IMR-90 (cell line): ENCODE measurements at regions not wholly inside any gene's neighbourhood (a gene's known extent, or its start where the extent isn't known, plus 50 kb on each side); places are given as distances from the start of the nearest gene placed in this dataset.

ENCODE experiments used
- ATAC-seq: fragments of 200-7000 bp; cut with Tn5 transposase; 2 replicates; pipeline ENCODE4 v1.9.1; 2020; ENCODE audit warnings: low read depth, mild to moderate bottlenecking, moderate library complexity
- BruUV-seq: library from RNA; stranded (reverse); fragments of 400-500 nt; replicated peaks from 2 replicates; lab custom pipeline; 2021; lab: Mats Ljungman, UMichigan
- CTCF ChIA-PET: fragments of 300-600 bp; formaldehyde crosslinking; extraction: SDS; loops from one replicate; lab custom pipeline; 2021; ENCODE audit warnings: antibody characterized with exemption; lab: Yijun Ruan, JAX
- POLR2A ChIA-PET: fragments of 300-600 bp; sonication (Branson Sonifier 250); formaldehyde crosslinking; loops from one replicate; lab custom pipeline; 2022; ENCODE audit warnings: antibody characterized with exemption; ENCODE audit not compliant: unreplicated experiment; lab: Charles Lee
- DNase-seq: peaks from one replicate; pipeline ENCODE4 v3.0.0; 2013
- H2AFZ ChIP-seq: replicated peaks from 2 replicates; pipeline ENCODE3; 2013; ENCODE audit warnings: low read length, mild to moderate bottlenecking; ENCODE audit not compliant: poor library complexity
- H2AK5ac ChIP-seq: 2 replicates; pipeline ENCODE4 v1.6.1; 2013; ENCODE audit warnings: low read depth, low read length, inconsistent platforms
- H2AK9ac ChIP-seq: replicated peaks from 2 replicates; pipeline ENCODE3; 2013; ENCODE audit warnings: mild to moderate bottlenecking, low read depth, low read length, moderate library complexity; ENCODE audit not compliant: poor library complexity
- H2BK120ac ChIP-seq: 2 replicates; pipeline ENCODE4 v1.6.1; 2013; ENCODE audit warnings: low read depth, low read length, inconsistent platforms
- H2BK15ac ChIP-seq: 3 replicates; pipeline ENCODE4 v1.6.1; 2013; ENCODE audit warnings: low read depth, low read length, inconsistent platforms
- H2BK20ac ChIP-seq: 2 replicates; pipeline ENCODE4 v1.6.1; 2013; ENCODE audit warnings: low read depth, mild to moderate bottlenecking, inconsistent platforms, low read length, moderate library complexity
- H2BK5ac ChIP-seq: 2 replicates; pipeline ENCODE4 v1.6.1; 2013; ENCODE audit warnings: mild to moderate bottlenecking, low read depth, low read length, inconsistent platforms; ENCODE audit not compliant: poor library complexity, severe bottlenecking
- H3K14ac ChIP-seq: replicated peaks from 2 replicates; pipeline ENCODE4 v1.6.1; 2013; ENCODE audit warnings: low read depth, low read length, inconsistent platforms
- H3K18ac ChIP-seq: 2 replicates; pipeline ENCODE4 v1.6.1; 2013; ENCODE audit warnings: low read depth, low read length, control low read depth
- H3K23ac ChIP-seq: 2 replicates; pipeline ENCODE4 v1.6.1; 2013; ENCODE audit warnings: low read depth, low read length, inconsistent platforms
- H3K27ac ChIP-seq: 2 replicates; pipeline ENCODE4 v1.5.1; 2013; ENCODE audit warnings: mild to moderate bottlenecking, control low read depth, low read length; ENCODE audit not compliant: insufficient read depth
- H3K27me3 ChIP-seq: 2 replicates; pipeline ENCODE4 v1.6.1; 2013; ENCODE audit warnings: low read length; ENCODE audit not compliant: control insufficient read depth, insufficient read depth
- H3K36me3 ChIP-seq: 2 replicates; pipeline ENCODE4 v1.6.1; 2013; ENCODE audit warnings: low read length, mixed read lengths; ENCODE audit not compliant: control insufficient read depth, insufficient read depth
- H3K4ac ChIP-seq: 2 replicates; pipeline ENCODE4 v1.6.1; 2013; ENCODE audit warnings: low read depth, low read length, inconsistent platforms
- H3K4me1 ChIP-seq: 2 replicates; pipeline ENCODE4 v1.6.1; 2013; ENCODE audit warnings: low read length, mixed read lengths; ENCODE audit not compliant: control insufficient read depth, insufficient read depth
- H3K4me2 ChIP-seq: 2 replicates; pipeline ENCODE4 v1.6.1; 2013; ENCODE audit warnings: low read depth, mild to moderate bottlenecking, control low read depth, low read length, moderate library complexity
- H3K4me3 ChIP-seq: 2 replicates; pipeline ENCODE4 v1.5.1; 2013; ENCODE audit warnings: low read depth, mild to moderate bottlenecking, control low read depth, low read length, moderate library complexity; ENCODE audit not compliant: insufficient read depth
- H3K56ac ChIP-seq: 2 replicates; pipeline ENCODE4 v1.6.1; 2013; ENCODE audit warnings: low read length, inconsistent platforms; ENCODE audit not compliant: insufficient read depth; ENCODE audit errors: extremely low read depth
- H3K79me1 ChIP-seq, 2 experiments: 2 replicates each; pipeline ENCODE4 v1.6.1; 2013; ENCODE audit warnings: low read length in 2 of 2, inconsistent platforms in 1 of 2, low read depth in 1 of 2
- H3K9ac ChIP-seq: 2 replicates; pipeline ENCODE4 v1.6.1; 2013; ENCODE audit warnings: low read depth, low read length, control low read depth
- H3K9me1 ChIP-seq: 2 replicates; pipeline ENCODE4 v1.6.1; 2013; ENCODE audit warnings: low read length, inconsistent platforms; ENCODE audit not compliant: insufficient read depth
- H3K9me3 ChIP-seq: 2 replicates; pipeline ENCODE4 v1.6.1; 2013; ENCODE audit warnings: low read length; ENCODE audit not compliant: control insufficient read depth, insufficient read depth
- H4K20me1 ChIP-seq: 2 replicates; pipeline ENCODE4 v1.6.1; 2013; ENCODE audit warnings: low read length, inconsistent platforms; ENCODE audit not compliant: insufficient read depth
- H4K5ac ChIP-seq: 2 replicates; pipeline ENCODE4 v1.6.1; 2013; ENCODE audit warnings: mild to moderate bottlenecking, low read depth, low read length, control low read depth
- H4K8ac ChIP-seq, 2 experiments: 2 replicates each; pipeline ENCODE4 v1.6.1; 2013; ENCODE audit warnings: low read depth in 2 of 2, low read length in 2 of 2, control low read depth in 1 of 2, inconsistent platforms in 1 of 2
- H4K91ac ChIP-seq: 2 replicates; pipeline ENCODE4 v1.6.1; 2013; ENCODE audit warnings: low read depth, low read length, inconsistent platforms; ENCODE audit not compliant: insufficient read depth
- CEBPB ChIP-seq: IDR thresholded peaks from 2 replicates; pipeline ENCODE4 v1.6.1; 2012; ENCODE audit warnings: low read depth, low read length, improper control_type of control experiment
- CTCF ChIP-seq: conservative IDR thresholded peaks from 2 replicates; pipeline ENCODE4 v1.5.1; 2012; ENCODE audit warnings: mild to moderate bottlenecking, low read depth, low read length, improper control_type of control experiment
- ELK1 ChIP-seq: fragments of 150-350 bp; IDR thresholded peaks from 2 replicates; pipeline ENCODE4 v1.6.1; 2016; ENCODE audit warnings: low read depth, mild to moderate bottlenecking, low read length, moderate library complexity, borderline replicate concordance
- FOS ChIP-seq: fragments of 150-350 bp; IDR thresholded peaks from 2 replicates; pipeline ENCODE4 v1.6.1; 2016; ENCODE audit warnings: low read depth, low read length
- MAFK ChIP-seq: IDR thresholded peaks from 2 replicates; pipeline ENCODE4 v1.6.1; 2012; ENCODE audit warnings: low read depth, low read length, improper control_type of control experiment
- MAZ ChIP-seq: IDR thresholded peaks from 2 replicates; pipeline ENCODE4 v1.6.1; 2012; ENCODE audit warnings: low read depth, mild to moderate bottlenecking, low read length, improper control_type of control experiment, moderate library complexity, borderline replicate concordance
- MXI1 ChIP-seq: IDR thresholded peaks from 2 replicates; pipeline ENCODE4 v1.6.1; 2012; ENCODE audit warnings: low read depth, mild to moderate bottlenecking, low read length, moderate library complexity, borderline replicate concordance
- NFE2L2 ChIP-seq: fragments of 150-350 bp; IDR thresholded peaks from 2 replicates; pipeline ENCODE4 v1.6.1; 2016; ENCODE audit warnings: low read depth, mild to moderate bottlenecking, low read length
- POLR2A ChIP-seq: IDR thresholded peaks from 2 replicates; pipeline ENCODE4 v1.6.1; 2012; ENCODE audit warnings: mild to moderate bottlenecking, low read depth, low read length
- RCOR1 ChIP-seq: IDR thresholded peaks from 2 replicates; pipeline ENCODE4 v1.6.1; 2012; ENCODE audit warnings: mild to moderate bottlenecking, low read length, improper control_type of control experiment; ENCODE audit not compliant: insufficient replicate concordance
- SMC3 ChIP-seq: fragments of 150-350 bp; IDR thresholded peaks from 2 replicates; pipeline ENCODE4 v1.6.1; 2016; ENCODE audit warnings: low read depth, mild to moderate bottlenecking, antibody characterized with exemption, low read length, moderate library complexity
- WGBS, 2 experiments: methylation state at CpG; one replicate each; pipeline versions ENCODE4 v1.1.5 to v1.1.7; 2013; ENCODE audit warnings: missing lambda C conversion rate in 2 of 2; ENCODE audit not compliant: insufficient read length in 1 of 2; ENCODE audit errors: extremely low coverage in 2 of 2; 5-methylcytosine and 5-hydroxymethylcytosine counted together
- dilution Hi-C: fragments of 300-500 bp; cut with HindIII; formaldehyde crosslinking; loops from one replicate; pipeline ENCODE4 v1.14.3; 2018; ENCODE audit warnings: low sequenced_read_pairs; ENCODE audit not compliant: unreplicated experiment
- in situ Hi-C: fragments of 300-500 bp; cut with MboI; formaldehyde crosslinking; loops from 3 replicates; pipeline ENCODE4 v1.14.3; 2019; ENCODE audit warnings: low sequenced_read_pairs, inconsistent platforms, mixed read lengths
- intact Hi-C: fragments of 100-400 bp; cut with micrococcal nuclease; formaldehyde crosslinking; loops from 2 replicates; pipeline ENCODE4 v1.10.0; 2022

- Histone ChIP-seq H2AK5ac (no peak overlapping the region), H3K9ac (no peak overlapping the region), H3K56ac (no peak overlapping the region), H4K20me1 (no peaks in the 10 kb centered on the region), H2BK5ac (no peak overlapping the region), H3K9me3 (peaks cover 34% of the 10 kb centered on the region), H3K36me3 (no peaks in the 10 kb centered on the region), H4K8ac (no peak overlapping the region), H3K4me1 (no peaks in the 10 kb centered on the region), H2AFZ (no peak overlapping the region), H3K4me2 (no peak overlapping the region), H3K27me3 (no peaks in the 10 kb centered on the region), H3K4me3 (no peak overlapping the region), H2BK20ac (no peak overlapping the region), H3K14ac (no peak overlapping the region), H3K79me1 (no peaks in the 10 kb centered on the region), H3K4ac (no peak overlapping the region), H4K5ac (no peak overlapping the region), H4K91ac (no peak overlapping the region), H3K18ac (no peak overlapping the region), H2AK9ac (no peak overlapping the region), H2BK120ac (no peak overlapping the region), H3K9me1 (no peaks in the 10 kb centered on the region), H3K27ac (no peak overlapping the region), H2BK15ac (no peak overlapping the region), H3K23ac (no peak overlapping the region)
- TF ChIP-seq MAZ (no peak), NFE2L2 (no peak), POLR2A (no peak), MXI1 (no peak), RCOR1 (no peak), ELK1 (no peak), CEBPB (no peak), MAFK (no peak), CTCF (no peak), SMC3 (no peak), FOS (no peak)
- POLR2A ChIA-PET: no interaction called here
- no TSS peak for BruUV-seq
- dilution Hi-C loops: no loop called here
- DNase-seq (no peak), ATAC-seq (no peak)
- intact Hi-C loops: no loop called here
- CTCF ChIA-PET: no interaction called here
- in situ Hi-C loops: no loop called here
- 81% methylated on average over 3 of the region's 16 CpGs; no CpG with 5 or more reads in 1 of the 2 experiments for WGBS, 2 experiments
Observed at GRCh38 chr2:879540-879939, 71.1 kb upstream of the SNTG2 start.
